Epithelial cell of proximal tubule (primary cell): ENCODE measurements at regions not wholly inside any gene's neighbourhood (a gene's known extent, or its start where the extent isn't known, plus 50 kb on each side); places are given as distances from the start of the nearest gene placed in this dataset.

Experiments used
- DNase-seq: peaks from one replicate; pipeline ENCODE4 v3.0.0-alpha.2; 2011; ENCODE audit warnings: low read depth
- H3K4me3 ChIP-seq: 2 replicates; pipeline ENCODE4 v1.5.1; 2011; ENCODE audit warnings: low read depth, mild to moderate bottlenecking, low read length
- CTCF ChIP-seq: conservative IDR thresholded peaks from 2 replicates; pipeline ENCODE4 v1.5.1; 2012; ENCODE audit warnings: low read depth, mild to moderate bottlenecking, low read length

GRCh38 chr20:52473186-52473585 is 281.6 kb upstream of the ZFP64 start:
- no peak for TF ChIP-seq CTCF
- H3K4me3 ChIP-seq = no peak overlapping the region
- no peak for DNase-seq

GRCh38 chr20:52470561-52470960 is 279.0 kb upstream of the ZFP64 start:
- TF ChIP-seq CTCF = no peak
- no peak overlapping the region for H3K4me3 ChIP-seq
- no peak for DNase-seq

DNA sequence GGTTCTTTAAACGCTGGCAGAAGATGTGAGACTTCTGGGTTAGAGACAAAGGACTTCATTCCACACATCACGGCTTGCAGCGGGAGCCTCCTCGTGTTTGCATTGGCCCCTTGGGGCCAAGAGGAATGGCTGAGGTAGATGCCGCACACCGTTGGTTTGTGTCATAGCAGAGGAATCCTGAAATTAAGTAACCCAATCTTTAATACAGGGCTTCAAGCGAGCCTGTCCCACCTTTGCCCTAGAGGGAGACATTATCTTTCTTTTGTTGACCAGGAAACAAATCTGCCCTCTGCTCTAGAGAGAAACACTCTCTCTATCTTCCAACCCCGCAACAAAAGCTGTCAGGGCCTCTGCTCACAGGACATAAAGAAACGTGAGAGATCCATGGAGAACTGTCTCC is 277.5 kb upstream of the ZFP64 start:
- no peak for DNase-seq
- H3K4me3 ChIP-seq = no peak overlapping the region
- peak; percentile 29 for TF ChIP-seq CTCF

GRCh38 chr20:52465991-52466390 is 274.4 kb upstream of the ZFP64 start:
- no peak for TF ChIP-seq CTCF
- H3K4me3 ChIP-seq = no peak overlapping the region
- no peak for DNase-seq

DNA sequence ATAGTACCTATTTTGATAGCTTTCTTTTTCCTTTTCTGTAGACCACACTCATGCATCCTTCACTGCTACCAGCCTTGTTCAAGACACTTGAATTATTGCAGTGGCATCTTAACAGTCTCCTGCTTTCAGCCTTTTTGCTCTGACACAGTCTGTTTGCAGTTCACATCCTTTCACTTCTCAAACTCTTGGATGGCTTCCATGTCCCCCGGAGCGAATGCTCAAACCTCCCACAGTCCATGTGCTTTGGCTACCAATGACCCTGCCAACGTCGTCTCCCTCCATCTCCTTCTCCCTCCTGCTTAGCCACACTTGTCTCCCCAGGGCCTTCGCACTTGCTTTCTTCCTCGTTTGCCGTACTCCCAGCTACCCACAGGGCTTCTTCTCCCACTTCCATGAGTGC is 270.0 kb upstream of the ZFP64 start:
- H3K4me3 ChIP-seq = no peak overlapping the region
- TF ChIP-seq CTCF = no peak
- no peak for DNase-seq

- no peak for DNase-seq
- TF ChIP-seq CTCF = no peak
- no peak overlapping the region for H3K4me3 ChIP-seq
Measured at GRCh38 chr20:52459150-52459549, 267.6 kb upstream of the ZFP64 start.

- TF ChIP-seq CTCF = no peak
- peak; percentile 58 for DNase-seq
Measured at GRCh38 chr20:52457826-52458225, 266.2 kb upstream of the ZFP64 start.

More at GRCh38 chr20:52457826-52458225, 266.2 kb upstream of the ZFP64 start:
- H3K4me3 ChIP-seq = no peak overlapping the region
